Iris pigment epithelial cell (primary cell): ENCODE measurements at regions not wholly inside any gene's neighbourhood (a gene's known extent, or its start where the extent isn't known, plus 50 kb on each side); places are given as distances from the start of the nearest gene placed in this dataset.
"Not testable (repeated sequence)": the region's sequence is repeated elsewhere in the genome, so short reads cannot be mapped to it uniquely, and the experiment has no call there.

Experiments
- DNase-seq: peaks from one replicate; pipeline ENCODE4 v3.0.0-alpha.2; 2011; ENCODE audit warnings: low read depth

- no peak for DNase-seq
These were observed 223.1 kb upstream of the PTPRD start for GRCh38 chr9:10835791-10836463.

DNA sequence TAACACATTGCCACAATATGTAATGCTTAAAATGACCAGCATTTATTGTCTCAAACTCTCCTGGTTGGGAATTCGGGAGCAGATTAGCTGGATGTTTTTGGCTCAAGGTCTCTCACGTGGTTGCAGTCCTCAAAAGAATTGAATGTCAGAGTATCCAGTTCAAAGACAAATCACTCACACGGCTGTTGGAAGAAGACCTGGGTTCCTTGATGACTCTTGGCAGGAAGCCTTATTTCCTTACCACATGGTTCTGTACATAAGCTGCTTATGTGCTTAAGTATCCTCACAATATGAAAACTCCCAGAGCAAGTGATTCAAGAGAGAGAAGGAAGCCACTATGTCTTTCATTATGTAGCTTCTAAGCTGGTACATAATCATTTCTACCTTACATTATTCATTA lies 230.3 kb upstream of the PTPRD start:
- no peak for DNase-seq

- DNase-seq, result peak; percentile 27
These were observed 243.0 kb upstream of the PTPRD start for GRCh38 chr9:10855847-10856246.

GRCh38 chr9:10858817-10859216 lies 246.0 kb upstream of the PTPRD start:
- no peak for DNase-seq

- no peak for DNase-seq
These were observed 250.7 kb upstream of the PTPRD start for GRCh38 chr9:10863476-10863875.

DNA sequence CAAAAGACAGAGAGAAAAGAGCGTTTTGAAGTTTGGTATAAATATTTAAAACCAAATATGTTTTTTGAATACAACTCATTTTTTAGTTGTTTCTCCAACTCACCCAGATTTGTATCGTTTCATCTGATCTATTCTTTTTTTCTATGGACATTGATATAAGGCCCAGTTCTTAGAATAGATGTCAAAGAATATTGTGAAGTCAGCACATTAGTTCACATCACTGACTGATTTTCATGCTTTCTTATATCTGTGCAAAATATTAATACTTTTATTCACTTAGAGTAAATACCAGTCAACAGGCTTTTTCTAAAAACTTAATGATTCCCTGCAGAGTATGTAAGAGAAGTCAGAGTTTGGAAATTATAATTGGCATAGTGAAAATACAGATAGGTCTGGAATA lies 254.4 kb upstream of the PTPRD start:
- no peak for DNase-seq

DNA sequence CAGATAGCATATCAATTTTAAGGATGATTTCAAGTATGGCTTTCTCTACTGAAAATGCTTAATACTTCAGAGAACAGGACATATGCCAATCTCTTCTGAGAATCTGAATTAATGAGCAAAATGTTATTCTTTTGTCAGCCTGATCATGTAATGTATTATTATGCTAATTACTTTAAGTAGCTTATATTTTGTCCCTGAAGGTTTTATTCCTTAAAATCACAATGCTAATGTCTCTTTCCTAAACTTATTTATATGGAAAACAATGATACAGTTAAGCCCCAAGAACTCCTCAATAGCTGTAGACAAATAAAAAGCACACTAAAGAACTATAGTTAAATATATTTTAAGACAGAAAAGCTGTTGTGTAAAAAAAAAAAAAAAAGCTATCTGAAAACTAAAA lies 256.9 kb upstream of the PTPRD start:
- DNase-seq, result no peak

DNA sequence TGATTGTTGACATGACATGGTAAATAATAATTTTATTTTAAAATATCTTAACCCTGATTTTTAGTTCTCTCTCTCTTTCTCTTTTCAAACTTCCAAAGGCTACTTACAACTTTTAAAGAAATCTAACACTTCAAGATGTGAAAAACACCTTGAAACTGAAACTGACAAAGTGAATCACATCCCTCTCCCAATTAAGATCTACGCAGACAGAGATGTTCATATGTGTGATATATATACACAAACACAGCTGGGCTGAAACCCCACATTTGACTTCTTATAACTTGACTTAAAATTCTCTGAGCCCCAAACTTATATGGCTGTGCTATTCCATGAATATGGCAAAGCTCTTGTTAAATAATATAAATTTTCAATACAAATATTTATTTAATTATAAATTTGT lies 261.2 kb upstream of the PTPRD start:
- no peak for DNase-seq

DNA sequence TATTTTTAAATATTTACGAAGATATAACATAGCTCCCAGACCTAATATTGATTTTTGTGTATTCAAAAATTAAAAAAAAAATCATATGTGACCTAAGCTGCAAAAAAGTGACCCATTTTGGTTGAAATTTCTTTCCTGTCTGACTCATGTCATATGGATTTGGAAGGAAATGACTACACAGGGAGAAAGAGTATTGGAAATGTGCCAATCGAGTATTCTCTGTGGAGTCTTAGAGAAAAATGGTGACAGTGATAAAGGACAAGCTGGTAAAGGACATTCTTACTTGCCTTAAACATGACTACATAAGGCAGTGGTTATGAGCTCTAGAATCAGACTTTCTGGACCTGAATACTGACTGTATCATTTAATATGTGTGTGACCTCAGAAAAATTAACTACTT lies 262.9 kb upstream of the PTPRD start:
- DNase-seq, result peak; percentile 62

GRCh38 chr9:10876333-10876732 lies 263.5 kb upstream of the PTPRD start:
- peak; percentile 69 for DNase-seq

- not testable (repeated sequence) for DNase-seq
These were observed 277.5 kb upstream of the PTPRD start for GRCh38 chr9:10890266-10890665.

- no peak for DNase-seq
These were observed 286.7 kb upstream of the PTPRD start for GRCh38 chr9:10899509-10899908.

DNA sequence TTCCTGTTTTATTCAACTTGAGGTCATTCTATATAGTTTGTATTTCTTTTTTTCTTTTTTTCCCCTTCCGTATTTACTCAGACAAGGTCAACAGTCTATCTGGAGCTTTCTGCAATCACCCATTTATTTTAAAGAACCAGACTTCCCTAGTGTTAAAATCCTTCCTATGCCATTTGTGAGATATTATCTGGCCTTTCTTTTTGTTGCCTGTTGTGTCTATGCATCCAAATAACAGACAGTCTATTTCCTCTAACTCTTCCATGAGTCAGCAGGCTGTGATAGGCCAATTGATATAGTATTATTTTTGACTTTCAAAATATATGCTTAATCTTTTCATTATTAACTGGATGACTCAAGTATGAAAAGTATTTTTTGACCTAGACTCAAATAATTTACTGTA lies 291.2 kb upstream of the PTPRD start:
- DNase-seq, result no peak

DNA sequence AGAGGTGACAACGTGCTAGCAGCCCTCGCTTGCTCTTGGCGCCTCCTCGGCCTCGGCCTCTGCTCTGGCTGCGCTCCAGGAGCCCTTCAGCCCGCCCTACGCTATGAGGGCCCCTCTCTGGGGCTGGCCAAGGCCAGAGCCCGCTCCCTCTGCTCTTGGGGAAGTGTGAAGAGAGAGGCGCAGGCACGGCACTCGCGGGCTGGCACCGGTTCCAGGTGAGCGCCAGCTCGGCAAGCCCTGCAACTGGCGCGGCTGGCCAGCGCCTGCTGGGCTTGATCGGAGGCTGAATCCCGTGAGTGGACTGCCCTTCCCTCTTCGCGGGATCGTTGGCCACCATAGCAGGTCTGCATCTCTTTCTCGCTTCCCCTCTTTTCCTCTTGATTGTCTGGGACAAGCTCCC lies 298.0 kb upstream of the PTPRD start:
- no peak for DNase-seq

GRCh38 chr9:10911373-10911772 lies 298.6 kb upstream of the PTPRD start:
- no peak for DNase-seq

GRCh38 chr9:10917001-10917400 lies 304.2 kb upstream of the PTPRD start:
- no peak for DNase-seq

- no peak for DNase-seq
These were observed 308.9 kb upstream of the PTPRD start for GRCh38 chr9:10921671-10922070.

GRCh38 chr9:10925896-10926295 lies 313.1 kb upstream of the PTPRD start:
- no peak for DNase-seq

DNA sequence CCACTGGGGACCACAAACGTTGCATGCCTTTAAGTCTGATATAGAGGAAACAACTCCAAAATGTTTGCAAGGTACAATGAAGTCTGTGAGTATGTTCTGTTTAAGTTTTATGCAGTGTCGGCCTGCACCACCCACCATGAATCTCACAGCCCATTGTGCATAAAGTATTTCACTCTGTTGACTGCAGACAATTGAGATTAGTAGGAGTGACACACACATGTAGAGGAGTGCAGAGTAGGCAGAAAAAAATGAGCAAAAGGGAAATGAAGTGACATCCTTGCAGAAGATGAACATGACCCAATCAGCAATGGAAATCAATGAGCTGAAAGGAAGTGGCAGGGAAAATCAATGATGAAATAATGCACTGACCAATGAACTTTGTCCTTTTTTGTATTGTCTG lies 315.6 kb upstream of the PTPRD start:
- no peak for DNase-seq

- no peak for DNase-seq
These were observed 317.3 kb upstream of the PTPRD start for GRCh38 chr9:10930081-10930480.

DNA sequence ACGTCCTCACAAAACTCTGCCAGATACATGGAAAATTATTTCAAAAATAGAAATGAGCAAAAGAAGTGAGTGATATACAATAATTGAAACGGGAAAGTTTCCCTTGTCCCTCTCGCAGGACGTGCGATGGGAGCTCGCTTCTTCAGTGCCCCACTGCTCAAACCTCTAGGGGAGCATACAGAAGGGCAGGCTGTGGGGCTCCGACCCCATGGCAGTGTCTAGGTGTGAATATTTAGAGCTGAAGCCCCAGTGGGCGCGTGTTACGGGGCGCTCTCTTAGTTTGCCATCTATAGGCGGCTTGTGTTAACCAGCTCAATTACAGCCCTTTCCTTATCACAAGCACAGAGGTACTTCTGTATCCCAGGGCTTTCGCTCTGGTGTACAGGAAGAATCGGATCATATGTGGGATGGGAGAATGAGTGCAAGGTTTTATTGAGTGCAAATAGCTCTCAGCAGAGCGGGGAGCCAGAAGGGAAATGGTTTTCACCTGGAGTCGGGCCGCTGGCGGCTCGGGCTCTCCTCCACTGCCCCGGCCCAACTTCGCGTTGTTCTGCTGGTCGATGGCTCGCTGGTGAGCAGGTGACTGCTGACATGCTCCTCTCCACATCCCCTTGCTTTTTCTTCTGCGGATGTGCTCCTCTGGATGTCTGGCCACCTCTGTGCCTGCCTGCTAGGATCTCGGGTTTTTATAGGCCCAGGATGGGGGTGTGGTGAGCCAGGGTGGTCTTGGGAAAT lies 334.0 kb upstream of the PTPRD start:
- DNase-seq, result no peak

- DNase-seq, result no peak
These were observed 345.1 kb upstream of the PTPRD start for GRCh38 chr9:10957878-10958277.

- no peak for DNase-seq
These were observed 349.1 kb upstream of the PTPRD start for GRCh38 chr9:10961883-10962282.

DNA sequence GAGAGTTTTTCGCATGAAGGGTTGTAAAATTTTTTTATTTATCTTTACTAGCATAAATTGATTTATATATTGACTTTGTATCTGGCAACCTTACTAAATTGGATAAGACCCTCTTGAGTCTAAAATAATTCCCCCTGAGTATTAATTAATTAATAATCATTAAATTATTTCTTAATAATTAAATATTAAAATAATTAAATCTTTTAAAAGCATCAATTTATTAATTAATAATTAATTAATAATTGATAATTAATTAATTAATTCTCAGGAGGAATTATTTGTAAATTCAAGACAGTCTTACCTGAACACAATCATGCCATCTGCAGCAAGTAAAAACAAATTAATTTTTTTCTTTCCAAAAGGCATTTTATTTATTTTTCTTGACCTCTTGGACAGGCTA lies 370.4 kb upstream of the PTPRD start:
- DNase-seq, result no peak
